NB4 (cell line): ENCODE measurements at regions not wholly inside any gene's neighbourhood (a gene's known extent, or its start where the extent isn't known, plus 50 kb on each side); places are given as distances from the start of the nearest gene placed in this dataset.
"Not testable (repeated sequence)": the region's sequence is repeated elsewhere in the genome, so short reads cannot be mapped to it uniquely, and the experiment has no call there.

ENCODE experiments used
- DNase-seq: peaks from one replicate; pipeline ENCODE4 v3.0.0; 2010; ENCODE audit warnings: low read depth
- H3K4me3 ChIP-seq: one replicate; pipeline ENCODE4 v1.5.1; 2011; ENCODE audit warnings: mild to moderate bottlenecking, low read depth, low read length, moderate library complexity
- CTCF ChIP-seq: IDR thresholded peaks from one replicate; pipeline ENCODE4 v1.5.1; 2012; ENCODE audit warnings: low read depth, low read length
- MYC ChIP-seq: IDR thresholded peaks from 2 replicates; pipeline ENCODE4 v1.6.1; 2011; ENCODE audit warnings: low read depth, low read length
- POLR2A ChIP-seq: IDR thresholded peaks from 2 replicates; pipeline ENCODE4 v1.6.1; 2011; ENCODE audit warnings: mild to moderate bottlenecking; ENCODE audit not compliant: insufficient read length; ENCODE audit errors: extremely low read depth
- TF ChIP-seq, protein P1 (sequence below): IDR thresholded peaks from 2 replicates; pipeline ENCODE4 v1.6.1; 2011; ENCODE audit warnings: low read depth, low read length

DNA sequence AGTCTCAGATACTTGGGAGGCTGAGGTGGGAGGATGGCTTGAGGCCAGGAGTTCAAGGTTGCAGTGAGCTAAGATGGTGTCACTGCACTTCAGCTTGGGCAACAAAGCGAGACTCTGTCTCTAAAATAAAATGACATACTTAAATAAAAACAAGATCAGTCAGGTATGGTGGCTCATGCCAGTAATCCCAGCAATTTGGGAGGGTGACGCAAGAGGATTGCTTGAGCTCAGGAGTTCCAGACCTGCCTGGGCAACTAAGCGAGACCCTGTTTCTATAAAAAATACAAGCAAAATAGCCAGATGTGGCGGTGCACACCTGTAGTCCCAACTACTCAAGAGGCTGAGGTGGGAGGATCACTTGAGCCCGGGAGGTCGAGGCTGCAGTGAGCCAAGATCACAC lies 149.6 kb downstream of the ZFP64 start:
- TF ChIP-seq, protein P1, sequence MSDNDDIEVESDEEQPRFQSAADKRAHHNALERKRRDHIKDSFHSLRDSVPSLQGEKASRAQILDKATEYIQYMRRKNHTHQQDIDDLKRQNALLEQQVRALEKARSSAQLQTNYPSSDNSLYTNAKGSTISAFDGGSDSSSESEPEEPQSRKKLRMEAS = no peak
- TF ChIP-seq POLR2A = no peak

DNA sequence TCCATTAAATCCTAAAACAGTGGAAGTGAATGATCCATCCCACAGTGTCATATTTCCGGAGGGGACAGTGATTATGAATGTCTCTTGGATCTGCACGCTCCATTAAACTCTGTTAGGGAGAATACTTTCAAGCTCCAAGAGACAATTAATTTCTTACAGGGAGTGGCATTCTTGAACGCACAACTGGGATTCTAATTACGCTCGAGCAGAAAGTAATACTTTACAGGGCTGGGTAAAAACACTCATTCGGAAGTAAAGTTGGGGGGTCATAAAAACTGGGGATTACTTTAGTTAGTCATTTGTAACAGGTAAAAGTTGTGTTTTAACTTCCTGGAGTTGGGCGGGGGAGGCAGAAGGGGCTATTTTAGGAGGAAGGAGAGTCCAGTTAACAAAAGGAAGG lies 151.8 kb downstream of the ZFP64 start:
- no peak for DNase-seq
- TF ChIP-seq POLR2A = no peak
- TF ChIP-seq CTCF = no peak
- TF ChIP-seq MYC = no peak
- TF ChIP-seq, protein P1 = no peak
- no peak overlapping the region for H3K4me3 ChIP-seq

More for the DNA sequence above, 149.6 kb downstream of the ZFP64 start:
- DNase-seq = no peak
- H3K4me3 ChIP-seq = no peak overlapping the region

- DNase-seq, H3K4me3 ChIP-seq: not testable (repeated sequence)
Measured at GRCh38 chr20:52038632-52039031, 152.9 kb downstream of the ZFP64 start.

- TF ChIP-seq POLR2A (no peak), CTCF (no peak), MYC (no peak)
- TF ChIP-seq, protein P1 = no peak
- DNase-seq = no peak
- H3K4me3 ChIP-seq = no peak overlapping the region
Measured at GRCh38 chr20:52037370-52037769, 154.2 kb downstream of the ZFP64 start.

DNA sequence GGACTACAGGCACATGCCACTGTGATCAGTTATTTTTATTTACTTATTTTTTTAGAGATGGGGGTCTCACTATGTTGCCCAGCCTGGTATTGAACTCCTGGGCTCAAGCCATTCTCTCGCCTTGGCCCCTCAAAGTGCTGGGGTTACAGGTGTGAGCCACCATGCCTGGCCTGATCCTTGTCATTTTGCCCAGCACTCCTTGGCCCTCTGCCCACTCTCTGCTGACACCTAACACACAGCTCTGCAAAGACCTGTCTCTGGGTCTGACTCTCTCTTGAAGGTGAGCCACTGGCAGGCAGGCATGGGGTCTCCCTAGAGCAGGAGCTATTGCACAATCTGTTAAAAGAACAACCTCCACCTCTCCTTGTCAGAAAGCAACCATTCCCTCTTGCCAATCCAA lies 155.6 kb downstream of the ZFP64 start:
- no peak overlapping the region for H3K4me3 ChIP-seq
- DNase-seq = no peak
- TF ChIP-seq MYC = no peak
- no peak for TF ChIP-seq POLR2A
- TF ChIP-seq, protein P1 = no peak

DNA sequence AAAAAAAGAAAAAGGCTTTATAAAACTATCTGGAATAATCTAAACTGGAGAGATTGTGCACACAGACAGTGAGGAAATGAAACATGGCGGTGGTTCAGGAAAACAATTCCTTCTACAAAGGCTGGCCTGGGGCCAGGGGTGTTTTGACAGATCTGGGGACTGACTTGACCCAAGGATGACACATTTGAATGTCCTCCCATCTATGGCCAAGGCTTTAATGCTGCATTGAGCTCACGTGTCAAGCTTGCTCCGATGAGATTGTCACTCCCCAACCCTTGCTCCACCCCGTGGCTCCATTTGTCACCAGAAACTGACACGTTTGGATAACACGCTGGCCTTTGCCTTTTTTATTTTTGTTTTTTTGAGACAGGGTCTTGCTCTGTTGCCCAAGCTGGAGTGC lies 156.1 kb downstream of the ZFP64 start:
- no peak for TF ChIP-seq MYC
- TF ChIP-seq CTCF = no peak
- TF ChIP-seq, protein P1 = no peak
- no peak for TF ChIP-seq POLR2A
- H3K4me3 ChIP-seq = no peak overlapping the region
- DNase-seq = no peak

DNA sequence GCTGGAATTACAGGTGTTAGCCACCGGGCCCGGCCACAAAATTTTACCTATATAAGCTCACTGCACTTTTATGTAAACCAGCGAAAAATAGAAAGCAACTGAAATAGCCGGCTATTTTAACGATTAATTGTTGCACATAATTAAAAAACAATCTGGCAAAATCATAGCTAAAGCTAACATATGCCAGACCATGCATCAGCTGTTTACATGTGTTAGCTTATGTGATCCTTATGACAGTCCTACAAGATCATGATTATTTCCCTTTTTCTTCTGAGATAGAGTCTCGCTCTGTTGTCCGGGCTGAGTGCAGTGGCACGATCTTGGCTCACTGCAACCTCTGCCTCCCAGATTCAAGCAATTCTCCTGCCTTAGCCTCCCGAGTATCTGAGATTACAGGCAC lies 157.0 kb downstream of the ZFP64 start:
- TF ChIP-seq CTCF (no peak), MYC (no peak), POLR2A (no peak)
- TF ChIP-seq, protein P1 = no peak
- no peak for DNase-seq
- H3K4me3 ChIP-seq = no peak overlapping the region
